ENCODE measurements at regions not wholly inside any gene's neighbourhood (a gene's known extent, or its start where the extent isn't known, plus 50 kb on each side); places are given as distances from the start of the nearest gene placed in this dataset.

- TF ChIP-seq CTCF (IDR thresholded peaks at IDR 0.05) = no peak
- TF ChIP-seq POLR2AphosphoS5 (IDR thresholded peaks at IDR 0.05) = no peak
These were observed 193.5 kb downstream of the RGS3 start for GRCh38 chr9:113656771-113657670.

Measured in suprapubic skin (tissue), 3 donors.